ENCODE measurements at regions not wholly inside any gene's neighbourhood (a gene's known extent, or its start where the extent isn't known, plus 50 kb on each side); places are given as distances from the start of the nearest gene placed in this dataset.
"Not testable (repeated sequence)": the region's sequence is repeated elsewhere in the genome, so short reads cannot be mapped to it uniquely, and the experiment has no call there.

GRCh38 chr6:72534236-72534635, 87.6 kb upstream of the KCNQ5 start:
- no peak for DNase-seq

GRCh38 chr6:72535124-72535523, 86.7 kb upstream of the KCNQ5 start:
- DNase-seq = no peak

GRCh38 chr6:72547020-72547419, 74.8 kb upstream of the KCNQ5 start:
- no peak for DNase-seq

- DNase-seq = no peak
Measured at GRCh38 chr6:72551470-72551869, 70.4 kb upstream of the KCNQ5 start.

- no peak for DNase-seq
Measured at GRCh38 chr6:72552938-72553337, 68.9 kb upstream of the KCNQ5 start.

DNA sequence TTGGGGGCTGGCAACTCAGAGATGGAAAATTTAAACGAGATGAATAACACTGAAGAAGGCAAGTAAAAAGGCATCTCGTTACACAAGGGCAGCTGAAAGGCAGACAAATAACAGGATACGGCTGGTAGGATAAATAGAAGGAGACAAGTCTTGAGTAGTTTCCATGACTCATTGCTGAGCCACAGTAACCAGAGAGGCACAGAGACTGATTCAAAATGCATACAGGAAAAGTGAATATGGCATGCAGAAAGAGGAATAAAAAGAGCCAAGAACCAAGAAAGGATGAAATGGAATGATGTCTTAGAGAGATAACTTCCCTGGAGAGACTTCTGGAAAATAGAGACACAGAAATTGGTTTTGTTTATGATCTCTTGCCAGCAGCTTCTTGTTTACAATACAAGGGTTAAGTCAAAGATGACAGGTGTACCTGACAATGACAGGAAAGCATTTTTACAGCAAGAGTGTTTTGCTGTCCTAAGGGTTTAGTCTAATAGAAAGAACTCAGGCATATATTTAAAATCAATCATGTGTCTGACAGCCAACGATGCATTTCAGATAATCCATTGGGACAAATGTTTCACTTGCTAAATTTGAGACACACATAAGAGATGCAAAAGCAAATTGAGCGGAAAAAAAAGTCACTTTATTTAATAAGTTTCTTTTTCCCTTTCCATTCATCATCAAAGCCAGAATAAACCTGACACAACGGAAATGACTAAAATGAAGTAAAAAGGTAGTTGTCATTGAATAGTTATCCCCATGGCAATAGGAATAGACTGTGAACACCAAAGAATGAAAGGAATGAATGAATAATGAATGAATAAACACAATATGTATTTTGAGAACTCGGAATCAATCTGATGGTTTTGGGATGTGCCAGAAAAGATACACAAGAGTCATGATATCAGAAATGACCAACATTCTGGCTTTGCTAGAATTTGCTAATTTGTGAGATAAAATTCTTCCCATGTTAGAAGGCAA, 68.0 kb upstream of the KCNQ5 start:
- DNase-seq = no peak

DNA sequence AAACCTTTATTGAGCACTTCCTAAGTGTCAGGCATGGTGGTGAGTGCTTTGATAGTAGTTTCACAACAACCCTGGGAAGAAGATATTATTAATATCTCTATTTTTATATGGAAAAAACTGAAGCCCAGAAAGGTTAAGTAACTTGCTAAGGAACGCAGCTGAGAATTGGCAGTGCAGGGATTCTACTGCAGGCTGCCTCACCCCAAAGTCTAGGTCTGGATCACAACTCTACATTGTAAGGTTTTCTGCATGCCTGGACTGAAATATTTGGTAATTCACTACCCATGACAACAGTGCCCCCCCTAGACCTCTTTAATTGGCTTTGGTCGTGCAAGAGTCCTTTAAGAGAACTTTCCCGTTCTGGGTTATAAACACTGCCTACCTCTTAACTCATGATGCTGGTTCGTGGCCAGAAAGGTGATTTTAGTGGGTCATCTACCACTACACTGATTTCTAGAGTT, 67.1 kb upstream of the KCNQ5 start:
- DNase-seq = no peak

- DNase-seq = no peak
Measured at GRCh38 chr6:72559067-72559466, 62.8 kb upstream of the KCNQ5 start.

DNA sequence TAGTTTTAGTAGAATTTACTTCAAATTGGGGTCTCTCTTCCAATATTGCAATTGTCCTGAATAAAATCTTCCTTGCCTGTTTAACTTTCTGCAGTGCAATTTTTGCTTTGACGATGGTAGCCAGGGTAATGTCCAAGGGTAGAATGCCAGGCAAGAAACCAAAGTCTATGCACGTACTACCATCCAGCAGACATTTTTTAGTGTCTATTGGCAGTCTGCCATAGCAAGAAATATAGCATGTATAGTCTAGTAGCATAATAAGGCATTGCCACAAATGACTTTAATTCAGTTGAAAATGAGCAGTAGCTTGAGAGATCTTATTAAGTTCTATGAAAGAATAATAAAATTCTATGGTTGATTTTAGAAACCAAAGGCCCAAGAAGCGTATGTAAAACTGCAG, 62.3 kb upstream of the KCNQ5 start:
- DNase-seq = no peak

GRCh38 chr6:72560721-72561593, 60.9 kb upstream of the KCNQ5 start:
- peak; percentile 36 for DNase-seq

DNA sequence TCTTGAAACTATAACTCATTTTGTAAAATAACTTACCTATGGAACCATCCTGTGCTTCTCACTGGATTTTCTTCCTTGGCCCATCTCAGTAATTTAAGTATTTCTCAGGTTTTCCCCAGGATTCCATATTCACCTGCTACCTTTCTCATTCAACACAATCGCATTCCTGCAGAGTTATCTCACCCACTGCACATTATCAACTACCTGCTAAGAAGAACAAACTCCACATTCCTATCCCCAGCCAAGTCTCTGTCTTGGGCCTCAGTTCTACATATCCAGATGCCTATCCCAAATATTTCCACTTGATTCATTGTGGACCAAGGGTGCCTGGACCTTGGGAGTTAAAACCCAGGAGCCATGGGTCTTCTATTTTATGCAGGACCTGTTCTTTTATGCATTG, 60.2 kb upstream of the KCNQ5 start:
- no peak for DNase-seq

DNA sequence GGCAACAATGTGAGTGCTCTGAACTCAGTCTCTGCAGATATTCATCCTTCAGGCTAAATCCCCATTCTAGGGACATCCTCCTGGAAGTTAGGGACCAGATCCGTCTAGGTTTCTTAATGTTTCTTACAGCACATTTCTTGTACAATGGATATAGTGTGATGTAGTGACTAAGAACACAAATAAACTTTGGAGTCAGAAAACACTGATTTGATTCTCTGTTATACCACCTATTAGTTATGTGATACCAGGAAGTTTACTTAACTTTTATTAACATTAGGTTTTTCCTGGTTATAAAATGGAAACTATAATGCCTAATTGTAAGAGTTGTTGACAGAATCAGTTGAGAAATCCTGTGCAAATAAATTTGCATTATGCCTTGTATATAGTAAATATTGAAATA, 57.6 kb upstream of the KCNQ5 start:
- no peak for DNase-seq

- not testable (repeated sequence) for DNase-seq
Measured at GRCh38 chr6:72571993-72572392, 49.9 kb upstream of the KCNQ5 start.

All from MV-4-11 (cell line).